Endodermal cell (in vitro differentiated cells): ENCODE measurements at regions not wholly inside any gene's neighbourhood (a gene's known extent, or its start where the extent isn't known, plus 50 kb on each side); places are given as distances from the start of the nearest gene placed in this dataset.

Experiments
- DNase-seq: peaks from one replicate; pipeline ENCODE4 v3.0.0-alpha.2; 2017
- H3K27ac ChIP-seq: 2 replicates; pipeline ENCODE4 v1.5.1; 2013; ENCODE audit warnings: mild to moderate bottlenecking, low read depth, low read length, moderate library complexity
- H3K27me3 ChIP-seq: 2 replicates; pipeline ENCODE4 v1.6.1; 2013; ENCODE audit warnings: mild to moderate bottlenecking, low read length, moderate library complexity; ENCODE audit not compliant: insufficient read depth, control insufficient read depth, poor library complexity, severe bottlenecking
- H3K36me3 ChIP-seq: 2 replicates; pipeline ENCODE4 v1.7.0; 2013; ENCODE audit warnings: mild to moderate bottlenecking, low read length, moderate library complexity; ENCODE audit not compliant: control insufficient read depth, insufficient read depth
- H3K4me1 ChIP-seq: one replicate; pipeline ENCODE4 v1.7.0; 2013; ENCODE audit warnings: low read length; ENCODE audit not compliant: control insufficient read depth, insufficient read depth
- H3K4me3 ChIP-seq: 2 replicates; pipeline ENCODE4 v1.5.1; 2013; ENCODE audit warnings: mild to moderate bottlenecking, low read length, moderate library complexity
- H3K9ac ChIP-seq: 2 replicates; pipeline ENCODE4 v1.6.1; 2013; ENCODE audit warnings: mild to moderate bottlenecking, low read length, moderate library complexity; ENCODE audit not compliant: poor library complexity, severe bottlenecking; ENCODE audit errors: extremely low read depth
- H3K9me3 ChIP-seq: 2 replicates; pipeline ENCODE4 v1.6.1; 2013; ENCODE audit warnings: mild to moderate bottlenecking, low read length, moderate library complexity; ENCODE audit not compliant: control insufficient read depth
- H3K27ac Mint-ChIP-seq: 2 replicates; pipeline ENCODE4 v1.8.0; 2020; ENCODE audit warnings: mixed read lengths
- H3K27me3 Mint-ChIP-seq: 2 replicates; pipeline ENCODE4 v1.8.0; 2021; ENCODE audit warnings: mild to moderate bottlenecking, mixed read lengths; ENCODE audit not compliant: insufficient read depth
- H3K36me3 Mint-ChIP-seq: 2 replicates; pipeline ENCODE4 v1.8.0; 2020; ENCODE audit warnings: low read depth, mixed read lengths
- H3K4me1 Mint-ChIP-seq: 2 replicates; pipeline ENCODE4 v1.8.0; 2020; ENCODE audit warnings: mixed read lengths
- H3K4me3 Mint-ChIP-seq: 2 replicates; pipeline ENCODE4 v1.8.0; 2020; ENCODE audit warnings: mild to moderate bottlenecking, moderate library complexity, mixed read lengths
- H3K9me3 Mint-ChIP-seq: 2 replicates; pipeline ENCODE4 v1.8.0; 2020; ENCODE audit warnings: mild to moderate bottlenecking, mixed read lengths
- CTCF ChIP-seq: fragments of 200-600 bp; sonication (generic); conservative IDR thresholded peaks from 2 replicates; pipeline ENCODE4 v1.5.0; 2021; ENCODE audit warnings: antibody characterized with exemption, mild to moderate bottlenecking
- WGBS, 2 experiments: methylation state at CpG; one replicate each; pipeline versions ENCODE4 v1.1.5 to v1.1.7; 2013; ENCODE audit warnings: missing lambda C conversion rate in 2 of 2, mixed read lengths in 1 of 2; ENCODE audit not compliant: insufficient coverage in 1 of 2, insufficient read length in 1 of 2; 5-methylcytosine and 5-hydroxymethylcytosine counted together

GRCh38 chr4:124183926-124184325, 528.6 kb downstream of the ANKRD50 start:
- no peaks in the 10 kb centered on the region for H3K9me3 ChIP-seq
- no peak for TF ChIP-seq CTCF
- H3K9me3 Mint-ChIP-seq: no peaks in the 10 kb centered on the region
- no peak overlapping the region for H3K4me3 ChIP-seq
- DNase-seq: no peak
- no peak overlapping the region for H3K9ac ChIP-seq
- no peak overlapping the region for H3K4me3 Mint-ChIP-seq
- no peak overlapping the region for H3K27ac Mint-ChIP-seq
- H3K36me3 ChIP-seq: no peaks in the 10 kb centered on the region
- no peaks in the 10 kb centered on the region for H3K27me3 Mint-ChIP-seq
- no peaks in the 10 kb centered on the region for H3K4me1 Mint-ChIP-seq
- H3K4me1 ChIP-seq: no peaks in the 10 kb centered on the region
- no peaks in the 10 kb centered on the region for H3K27me3 ChIP-seq
- H3K36me3 Mint-ChIP-seq: no peaks in the 10 kb centered on the region
- H3K27ac ChIP-seq: no peak overlapping the region

- no peaks in the 10 kb centered on the region for H3K27me3 ChIP-seq
- 97 to 100% methylated on average over 1 of the region's 1 CpG for whole genome bisulfite sequencing, 2 experiments
Measured at GRCh38 chr4:124184792-124185191, 527.7 kb downstream of the ANKRD50 start.

GRCh38 chr4:124188595-124188994, 523.9 kb downstream of the ANKRD50 start:
- Mint-ChIP-seq H3K4me1 (no peaks in the 10 kb centered on the region), H3K36me3 (no peaks in the 10 kb centered on the region), H3K4me3 (no peak overlapping the region), H3K27me3 (no peaks in the 10 kb centered on the region), H3K27ac (no peak overlapping the region), H3K9me3 (peaks cover 7% of the 10 kb centered on the region)
- Histone ChIP-seq H3K4me3 (no peak overlapping the region), H3K36me3 (no peaks in the 10 kb centered on the region), H3K4me1 (no peaks in the 10 kb centered on the region), H3K9ac (no peak overlapping the region), H3K9me3 (no peaks in the 10 kb centered on the region), H3K27me3 (no peaks in the 10 kb centered on the region), H3K27ac (no peak overlapping the region)
- no peak for TF ChIP-seq CTCF
- DNase-seq: no peak
- WGBS, 2 experiments: 89 to 100% methylated on average over 2 of the region's 2 CpGs

More at GRCh38 chr4:124184792-124185191, 527.7 kb downstream of the ANKRD50 start:
- no peaks in the 10 kb centered on the region for H3K36me3 Mint-ChIP-seq
- no peaks in the 10 kb centered on the region for H3K27me3 Mint-ChIP-seq
- no peak overlapping the region for H3K4me3 Mint-ChIP-seq
- no peaks in the 10 kb centered on the region for H3K4me1 Mint-ChIP-seq
- no peak for DNase-seq
- Histone ChIP-seq H3K36me3 (no peaks in the 10 kb centered on the region), H3K27ac (no peak overlapping the region), H3K9ac (no peak overlapping the region), H3K4me3 (no peak overlapping the region), H3K4me1 (no peaks in the 10 kb centered on the region), H3K9me3 (no peaks in the 10 kb centered on the region)
- no peak for TF ChIP-seq CTCF
- no peaks in the 10 kb centered on the region for H3K9me3 Mint-ChIP-seq
- no peak overlapping the region for H3K27ac Mint-ChIP-seq
